Liver (tissue), 3 donors: ENCODE measurements at regions not wholly inside any gene's neighbourhood (a gene's known extent, or its start where the extent isn't known, plus 50 kb on each side); places are given as distances from the start of the nearest gene placed in this dataset.

Experiments used
- CTCF ChIP-seq: fragments of 150-350 bp; IDR thresholded peaks from 2 replicates; pipeline ENCODE4 v1.5.1; 2017; ENCODE audit warnings: improper control_type of control experiment, low read depth, low read length; ENCODE audit not compliant: missing input control
- MAX ChIP-seq: IDR thresholded peaks from 2 replicates; pipeline ENCODE4 v1.6.1; 2016; ENCODE audit warnings: antibody characterized with exemption
- RAD21 ChIP-seq, 2 donors: IDR thresholded peaks; 2 replicates each; pipeline ENCODE4 v1.6.1; 2016; ENCODE audit warnings: antibody characterized with exemption in 2 of 2, mild to moderate bottlenecking in 2 of 2
- REST ChIP-seq: IDR thresholded peaks from 2 replicates; pipeline ENCODE4 v1.6.1; 2016; ENCODE audit warnings: antibody characterized with exemption, mild to moderate bottlenecking
- RXRA ChIP-seq, 2 donors: IDR thresholded peaks; 2 replicates each; pipeline ENCODE4 v1.6.1; 2017 to 2018; ENCODE audit warnings: antibody characterized with exemption in 2 of 2, mild to moderate bottlenecking in 1 of 2
- SP1 ChIP-seq: IDR thresholded peaks from 2 replicates; pipeline ENCODE4 v1.6.1; 2018; ENCODE audit warnings: antibody characterized with exemption, mild to moderate bottlenecking
- TAF1 ChIP-seq: conservative IDR thresholded peaks from 2 replicates; pipeline ENCODE4 v1.6.1; 2016; ENCODE audit warnings: antibody characterized with exemption, mild to moderate bottlenecking
- YY1 ChIP-seq: IDR thresholded peaks from 2 replicates; pipeline ENCODE4 v1.6.1; 2016; ENCODE audit warnings: antibody characterized with exemption, mild to moderate bottlenecking
- donor health status: healthy.
- donor health status: healthy.

GRCh38 chr14:38718519-38718918, 384.5 kb downstream of the SEC23A start:
- no peak for TF ChIP-seq CTCF
- TF ChIP-seq MAX = no peak
- no peak for TF ChIP-seq RAD21 (IDR thresholded peaks at IDR 0.05)
- no peak for TF ChIP-seq YY1
- no peak for TF ChIP-seq REST
- TF ChIP-seq TAF1 = no peak
- no peak for TF ChIP-seq SP1
- TF ChIP-seq RXRA (IDR thresholded peaks at IDR 0.05) = no peak
